SK-N-SH treated with all-trans-retinoic acid at 6 μM for 48 hours (cell line): ENCODE measurements at regions not wholly inside any gene's neighbourhood (a gene's known extent, or its start where the extent isn't known, plus 50 kb on each side); places are given as distances from the start of the nearest gene placed in this dataset.

ENCODE experiments used
- ARNTL ChIP-seq: fragments of 450-650 bp; formaldehyde crosslinking; IDR thresholded peaks from 2 replicates; pipeline ENCODE4 v1.5.0; 2020; ENCODE audit warnings: low read depth, mild to moderate bottlenecking, moderate library complexity, borderline replicate concordance
- CSDC2 ChIP-seq: fragments of 250-450 bp; sonication (Bioruptor Pico); IDR thresholded peaks from 2 replicates; pipeline ENCODE4 v1.5.0; 2020; ENCODE audit warnings: mild to moderate bottlenecking, moderate library complexity
- ISL1 ChIP-seq: fragments of 250-450 bp; sonication (Bioruptor Pico); IDR thresholded peaks from 2 replicates; pipeline ENCODE4 v2.1.2; 2022; ENCODE audit warnings: mild to moderate bottlenecking, moderate library complexity
- RARB ChIP-seq: fragments of 250-450 bp; sonication (Bioruptor Pico); IDR thresholded peaks from 2 replicates; pipeline ENCODE4 v1.8.0; 2021; ENCODE audit warnings: mild to moderate bottlenecking, moderate library complexity
- ZFP3 ChIP-seq: fragments of 250-450 bp; sonication (Bioruptor Pico); IDR thresholded peaks from 2 replicates; pipeline ENCODE4 v1.5.0; 2020; ENCODE audit warnings: mild to moderate bottlenecking, moderate library complexity
- TF ChIP-seq, protein P1 (sequence below): fragments of 250-450 bp; sonication (Bioruptor Pico); IDR thresholded peaks from 2 replicates; pipeline ENCODE4 v1.8.0; 2020; ENCODE audit warnings: mild to moderate bottlenecking, moderate library complexity, borderline replicate concordance

DNA sequence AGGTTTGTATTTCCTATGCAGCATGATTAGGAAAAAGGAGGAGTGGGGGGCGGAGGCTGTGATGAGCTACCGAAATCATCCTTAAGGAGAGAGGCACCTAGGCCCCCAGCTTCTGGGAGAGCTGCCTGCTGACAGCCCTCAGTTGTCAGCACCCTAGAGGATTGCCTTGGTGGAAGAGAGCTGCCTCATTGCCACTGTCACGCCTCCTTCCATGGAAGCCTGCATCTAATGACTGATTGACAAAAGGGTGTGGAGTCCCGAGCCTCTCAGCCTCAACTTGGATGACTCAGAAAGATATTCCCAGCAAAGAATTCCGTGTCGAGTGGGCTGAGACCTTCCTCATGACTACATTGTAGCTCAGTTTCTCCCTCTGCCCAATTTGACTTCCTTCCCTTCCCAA is 320.4 kb upstream of the PROK2 start:
- TF ChIP-seq ZFP3 (no peak), CSDC2 (CRISPR knock-in tag) (no peak), ISL1 (no peak), ARNTL (CRISPR knock-in tag) (no peak), RARB (CRISPR knock-in tag) (no peak)
- TF ChIP-seq, protein P1, sequence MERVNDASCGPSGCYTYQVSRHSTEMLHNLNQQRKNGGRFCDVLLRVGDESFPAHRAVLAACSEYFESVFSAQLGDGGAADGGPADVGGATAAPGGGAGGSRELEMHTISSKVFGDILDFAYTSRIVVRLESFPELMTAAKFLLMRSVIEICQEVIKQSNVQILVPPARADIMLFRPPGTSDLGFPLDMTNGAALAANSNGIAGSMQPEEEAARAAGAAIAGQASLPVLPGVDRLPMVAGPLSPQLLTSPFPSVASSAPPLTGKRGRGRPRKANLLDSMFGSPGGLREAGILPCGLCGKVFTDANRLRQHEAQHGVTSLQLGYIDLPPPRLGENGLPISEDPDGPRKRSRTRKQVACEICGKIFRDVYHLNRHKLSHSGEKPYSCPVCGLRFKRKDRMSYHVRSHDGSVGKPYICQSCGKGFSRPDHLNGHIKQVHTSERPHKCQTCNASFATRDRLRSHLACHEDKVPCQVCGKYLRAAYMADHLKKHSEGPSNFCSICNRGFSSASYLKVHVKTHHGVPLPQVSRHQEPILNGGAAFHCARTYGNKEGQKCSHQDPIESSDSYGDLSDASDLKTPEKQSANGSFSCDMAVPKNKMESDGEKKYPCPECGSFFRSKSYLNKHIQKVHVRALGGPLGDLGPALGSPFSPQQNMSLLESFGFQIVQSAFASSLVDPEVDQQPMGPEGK: no peak
